ENCODE measurements at regions not wholly inside any gene's neighbourhood (a gene's known extent, or its start where the extent isn't known, plus 50 kb on each side); places are given as distances from the start of the nearest gene placed in this dataset.

DNA sequence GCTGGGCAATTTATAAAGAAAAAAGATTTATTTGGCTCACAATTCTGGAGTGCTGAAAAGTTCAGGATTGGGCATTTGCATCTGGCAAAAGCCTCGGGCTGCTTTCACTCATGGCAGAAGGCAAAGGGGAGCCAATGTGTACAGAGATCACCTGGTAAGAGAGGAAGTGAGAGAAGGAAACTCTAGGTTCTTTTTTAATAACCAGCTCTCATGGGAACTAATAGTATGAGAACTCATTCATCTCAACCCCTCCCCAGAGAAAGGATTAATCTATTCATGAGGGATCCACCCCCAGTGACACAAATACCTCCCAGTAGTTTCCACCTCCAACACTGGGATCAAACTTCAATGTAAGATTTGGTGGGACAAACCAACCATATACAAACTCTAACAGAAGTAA, 129.0 kb downstream of the EVA1A start:
- TF ChIP-seq, protein P1, sequence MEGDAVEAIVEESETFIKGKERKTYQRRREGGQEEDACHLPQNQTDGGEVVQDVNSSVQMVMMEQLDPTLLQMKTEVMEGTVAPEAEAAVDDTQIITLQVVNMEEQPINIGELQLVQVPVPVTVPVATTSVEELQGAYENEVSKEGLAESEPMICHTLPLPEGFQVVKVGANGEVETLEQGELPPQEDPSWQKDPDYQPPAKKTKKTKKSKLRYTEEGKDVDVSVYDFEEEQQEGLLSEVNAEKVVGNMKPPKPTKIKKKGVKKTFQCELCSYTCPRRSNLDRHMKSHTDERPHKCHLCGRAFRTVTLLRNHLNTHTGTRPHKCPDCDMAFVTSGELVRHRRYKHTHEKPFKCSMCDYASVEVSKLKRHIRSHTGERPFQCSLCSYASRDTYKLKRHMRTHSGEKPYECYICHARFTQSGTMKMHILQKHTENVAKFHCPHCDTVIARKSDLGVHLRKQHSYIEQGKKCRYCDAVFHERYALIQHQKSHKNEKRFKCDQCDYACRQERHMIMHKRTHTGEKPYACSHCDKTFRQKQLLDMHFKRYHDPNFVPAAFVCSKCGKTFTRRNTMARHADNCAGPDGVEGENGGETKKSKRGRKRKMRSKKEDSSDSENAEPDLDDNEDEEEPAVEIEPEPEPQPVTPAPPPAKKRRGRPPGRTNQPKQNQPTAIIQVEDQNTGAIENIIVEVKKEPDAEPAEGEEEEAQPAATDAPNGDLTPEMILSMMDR (IDR thresholded peaks at IDR 0.05): no peak
- no peak for TF ChIP-seq POLR2A (IDR thresholded peaks at IDR 0.05)
- no peak for TF ChIP-seq POLR2AphosphoS5 (IDR thresholded peaks at IDR 0.05)

All from sigmoid colon (tissue), 4 donors.